NCI-H1417 (cell line): ENCODE measurements at regions not wholly inside any gene's neighbourhood (a gene's known extent, or its start where the extent isn't known, plus 50 kb on each side); places are given as distances from the start of the nearest gene placed in this dataset.
"Not testable (repeated sequence)": the region's sequence is repeated elsewhere in the genome, so short reads cannot be mapped to it uniquely, and the experiment has no call there.

Experiments
- DNase-seq, 3 experiments: peaks; one replicate each; lab custom pipeline; 2025; lab: John Stamatoyannopoulos, UW

GRCh38 chr9:115804206-115804605 lies 349.4 kb upstream of the PAPPA start:
- no peak for DNase-seq

GRCh38 chr9:115808108-115808507 lies 345.5 kb upstream of the PAPPA start:
- no peak for DNase-seq

- DNase-seq: no peak
Measured at GRCh38 chr9:115808695-115809094, 344.9 kb upstream of the PAPPA start.

GRCh38 chr9:115810166-115810565 lies 343.4 kb upstream of the PAPPA start:
- DNase-seq: no peak

- no peak for DNase-seq
Measured at GRCh38 chr9:115814081-115814480, 339.5 kb upstream of the PAPPA start.

GRCh38 chr9:115815786-115816185 lies 337.8 kb upstream of the PAPPA start:
- DNase-seq: no peak

- DNase-seq: not testable (repeated sequence)
Measured at GRCh38 chr9:115818651-115819050, 334.9 kb upstream of the PAPPA start.

- no peak for DNase-seq
Measured at GRCh38 chr9:115832031-115832430, 321.6 kb upstream of the PAPPA start.

- DNase-seq: no peak
Measured at GRCh38 chr9:115837618-115838017, 316.0 kb upstream of the PAPPA start.

GRCh38 chr9:115838417-115838816 lies 315.2 kb upstream of the PAPPA start:
- no peak for DNase-seq

- DNase-seq: not testable (repeated sequence)
Measured at GRCh38 chr9:115844433-115844832, 309.2 kb upstream of the PAPPA start.

- DNase-seq: no peak
Measured at GRCh38 chr9:115845648-115846312, 307.8 kb upstream of the PAPPA start.

- DNase-seq: no peak
Measured at GRCh38 chr9:115847216-115847615, 306.4 kb upstream of the PAPPA start.

- DNase-seq: no peak
Measured at GRCh38 chr9:115849679-115850412, 303.7 kb upstream of the PAPPA start.

GRCh38 chr9:115850548-115851304 lies 302.9 kb upstream of the PAPPA start:
- DNase-seq: no peak

- DNase-seq: no peak
Measured at GRCh38 chr9:115855458-115856133, 298.0 kb upstream of the PAPPA start.

- not testable (repeated sequence) for DNase-seq
Measured at GRCh38 chr9:115858421-115858820, 295.2 kb upstream of the PAPPA start.

GRCh38 chr9:115862021-115862420 lies 291.6 kb upstream of the PAPPA start:
- DNase-seq: no peak

- DNase-seq: no peak
Measured at GRCh38 chr9:115864581-115864980, 289.0 kb upstream of the PAPPA start.

- no peak for DNase-seq
Measured at GRCh38 chr9:115867326-115867725, 286.3 kb upstream of the PAPPA start.

GRCh38 chr9:115877852-115878438 lies 275.6 kb upstream of the PAPPA start:
- DNase-seq: no peak

GRCh38 chr9:115879451-115879850 lies 274.1 kb upstream of the PAPPA start:
- no peak for DNase-seq
